ENCODE measurements at regions not wholly inside any gene's neighbourhood (a gene's known extent, or its start where the extent isn't known, plus 50 kb on each side); places are given as distances from the start of the nearest gene placed in this dataset.

GRCh38 chr5:120043431-120043830 is 414.1 kb downstream of the FAM170A start:
- no peak overlapping the region for H2AFZ ChIP-seq
- H3K9me3 ChIP-seq (ENCODE audit: control insufficient read depth, low read length) = no peaks in the 10 kb centered on the region
- H3K79me2 ChIP-seq = no peaks in the 10 kb centered on the region
- no peak overlapping the region for H3K4me3 ChIP-seq (ENCODE audit: low read depth, low read length)
- no peak overlapping the region for H3K9ac ChIP-seq
- H3K27ac ChIP-seq = no peak overlapping the region
- no peak for TF ChIP-seq CTCF (IDR thresholded peaks at IDR 0.05)
- no peak overlapping the region for H3K4me2 ChIP-seq (ENCODE audit: low read length)
- H3K36me3 ChIP-seq (ENCODE audit: control insufficient read depth, insufficient read depth, low read length) = no peaks in the 10 kb centered on the region
- H3K27me3 ChIP-seq (ENCODE audit: control insufficient read depth, insufficient read depth, low read length) = no peaks in the 10 kb centered on the region
- no peaks in the 10 kb centered on the region for H3K4me1 ChIP-seq

- TF ChIP-seq CTCF (IDR thresholded peaks at IDR 0.05) = no peak
Observed at GRCh38 chr5:120052916-120053828, 410.9 kb upstream of the PRR16 start.

GRCh38 chr5:120053841-120054240 is 410.3 kb upstream of the PRR16 start:
- Histone ChIP-seq H2AFZ (no peak overlapping the region), H3K4me1 (no peaks in the 10 kb centered on the region), H3K36me3 (ENCODE audit: control insufficient read depth, insufficient read depth, low read length) (no peaks in the 10 kb centered on the region), H3K4me3 (ENCODE audit: low read depth, low read length) (peak overlapping the region; percentile 3), H3K79me2 (no peaks in the 10 kb centered on the region), H3K27ac (peak overlapping the region; percentile 80), H3K4me2 (ENCODE audit: low read length) (peak overlapping the region; percentile 58), H3K9me3 (ENCODE audit: control insufficient read depth, low read length) (no peaks in the 10 kb centered on the region), H3K9ac (no peak overlapping the region), H3K27me3 (ENCODE audit: control insufficient read depth, insufficient read depth, low read length) (no peaks in the 10 kb centered on the region)
- no peak for TF ChIP-seq CTCF (IDR thresholded peaks at IDR 0.05)

More at GRCh38 chr5:120052916-120053828, 410.9 kb upstream of the PRR16 start:
- Histone ChIP-seq H3K27ac (peak overlapping the region; percentile 80), H3K36me3 (ENCODE audit: control insufficient read depth, insufficient read depth, low read length) (no peaks in the 10 kb centered on the region), H3K79me2 (no peaks in the 10 kb centered on the region), H3K4me3 (ENCODE audit: low read depth, low read length) (peak overlapping the region; percentile 3), H3K4me1 (no peaks in the 10 kb centered on the region), H3K27me3 (ENCODE audit: control insufficient read depth, insufficient read depth, low read length) (no peaks in the 10 kb centered on the region), H3K9ac (no peak overlapping the region), H3K4me2 (ENCODE audit: low read length) (peak overlapping the region; percentile 58), H2AFZ (peak overlapping the region; percentile 0), H3K9me3 (ENCODE audit: control insufficient read depth, low read length) (no peaks in the 10 kb centered on the region)

- Histone ChIP-seq H3K9ac (no peak overlapping the region), H2AFZ (peak overlapping the region; percentile 23), H3K79me2 (no peaks in the 10 kb centered on the region), H3K27ac (no peak overlapping the region), H3K27me3 (ENCODE audit: control insufficient read depth, insufficient read depth, low read length) (no peaks in the 10 kb centered on the region), H3K36me3 (ENCODE audit: control insufficient read depth, insufficient read depth, low read length) (no peaks in the 10 kb centered on the region), H3K4me1 (no peaks in the 10 kb centered on the region), H3K4me2 (ENCODE audit: low read length) (no peak overlapping the region), H3K4me3 (ENCODE audit: low read depth, low read length) (no peak overlapping the region), H3K9me3 (ENCODE audit: control insufficient read depth, low read length) (no peaks in the 10 kb centered on the region)
- no peak for TF ChIP-seq CTCF (IDR thresholded peaks at IDR 0.05)
Observed at GRCh38 chr5:120055858-120056257, 408.2 kb upstream of the PRR16 start.
